HG03135 (cell line): ENCODE measurements at regions not wholly inside any gene's neighbourhood (a gene's known extent, or its start where the extent isn't known, plus 50 kb on each side); places are given as distances from the start of the nearest gene placed in this dataset.

Experiments
- ATAC-seq: cut with Tn5 transposase; IDR thresholded peaks from one replicate; pipeline ENCODE4 v1.9.1; 2021; ENCODE audit warnings: mild to moderate bottlenecking, moderate library complexity; ENCODE audit not compliant: unreplicated experiment

GRCh38 chr5:117204926-117205869 is 630.6 kb upstream of the SEMA6A start:
- ATAC-seq, result no peak

GRCh38 chr5:117204404-117204803 is 629.8 kb upstream of the SEMA6A start:
- no peak for ATAC-seq

- ATAC-seq, result no peak
Observed at GRCh38 chr5:117203584-117203983, 629.0 kb upstream of the SEMA6A start.

- no peak for ATAC-seq
Observed at GRCh38 chr5:117201001-117201400, 626.4 kb upstream of the SEMA6A start.

- ATAC-seq, result no peak
Observed at GRCh38 chr5:117195076-117195475, 620.5 kb upstream of the SEMA6A start.

GRCh38 chr5:117191251-117191650 is 616.6 kb upstream of the SEMA6A start:
- no peak for ATAC-seq

GRCh38 chr5:117189784-117190183 is 615.2 kb upstream of the SEMA6A start:
- ATAC-seq, result no peak

GRCh38 chr5:117188211-117188610 is 613.6 kb upstream of the SEMA6A start:
- ATAC-seq, result no peak

GRCh38 chr5:117186751-117187150 is 612.1 kb upstream of the SEMA6A start:
- ATAC-seq, result no peak

- no peak for ATAC-seq
Observed at GRCh38 chr5:117183326-117183725, 608.7 kb upstream of the SEMA6A start.

- ATAC-seq, result no peak
Observed at GRCh38 chr5:117182104-117182503, 607.5 kb upstream of the SEMA6A start.

GRCh38 chr5:117177302-117177701 is 602.7 kb upstream of the SEMA6A start:
- no peak for ATAC-seq

GRCh38 chr5:117165068-117165467 is 590.4 kb upstream of the SEMA6A start:
- ATAC-seq, result no peak

GRCh38 chr5:117161718-117162335 is 587.2 kb upstream of the SEMA6A start:
- ATAC-seq, result no peak

- no peak for ATAC-seq
Observed at GRCh38 chr5:117160391-117160790, 585.8 kb upstream of the SEMA6A start.

GRCh38 chr5:117149312-117149711 is 574.7 kb upstream of the SEMA6A start:
- ATAC-seq, result no peak

- ATAC-seq, result no peak
Observed at GRCh38 chr5:117144086-117144485, 569.5 kb upstream of the SEMA6A start.

- ATAC-seq, result no peak
Observed at GRCh38 chr5:117143406-117143805, 568.8 kb upstream of the SEMA6A start.

- ATAC-seq, result no peak
Observed at GRCh38 chr5:117138523-117138922, 563.9 kb upstream of the SEMA6A start.

GRCh38 chr5:117135851-117136250 is 561.2 kb upstream of the SEMA6A start:
- ATAC-seq, result no peak

- ATAC-seq, result no peak
Observed at GRCh38 chr5:117133198-117133597, 558.6 kb upstream of the SEMA6A start.

GRCh38 chr5:117131876-117132275 is 557.3 kb upstream of the SEMA6A start:
- ATAC-seq, result no peak
